Esophagus squamous epithelium (tissue), 5 donors: ENCODE measurements at regions not wholly inside any gene's neighbourhood (a gene's known extent, or its start where the extent isn't known, plus 50 kb on each side); places are given as distances from the start of the nearest gene placed in this dataset.

Experiments
- DNase-seq: peaks from one replicate; lab custom pipeline; 2025; lab: John Stamatoyannopoulos, UW
- H3K27ac ChIP-seq, 4 donors: fragments of 200-600 bp; sonication (generic); one replicate each; pipeline ENCODE4 v1.5.1; 2016 to 2019; ENCODE audit warnings: mild to moderate bottlenecking in 1 of 4
- H3K27me3 ChIP-seq, 4 donors: fragments of 200-600 bp; sonication (generic); 1 replicate in 3 of 4; 2 replicates in 1 of 4; pipeline versions ENCODE4 v1.5.1 to v1.6.0; 2017 to 2021; ENCODE audit warnings: antibody characterized with exemption in 1 of 4
- H3K36me3 ChIP-seq, 3 donors: fragments of 200-600 bp; sonication (generic); one replicate each; pipeline ENCODE4 v1.5.1; 2016 to 2019
- H3K4me1 ChIP-seq, 3 donors: fragments of 200-600 bp; sonication (generic); one replicate each; pipeline ENCODE4 v1.5.1; 2017 to 2019
- H3K4me3 ChIP-seq, 4 donors: fragments of 200-600 bp; sonication (generic); 1 replicate in 3 of 4; 2 replicates in 1 of 4; pipeline ENCODE4 v1.5.1; 2016 to 2019; ENCODE audit warnings: mild to moderate bottlenecking in 2 of 4, moderate library complexity in 1 of 4
- H3K9me3 ChIP-seq, 3 donors: fragments of 200-600 bp; sonication (generic); one replicate each; pipeline ENCODE4 v1.5.1; 2016 to 2019
- CTCF ChIP-seq, 6 experiments: fragments of 450-650 bp in 4 of 6; fragments of 200-600 bp in 2 of 6; sonication (generic) in 2 of 6; IDR thresholded peaks; one replicate each; pipeline ENCODE4 v1.5.1; 2016 to 2019; ENCODE audit warnings: antibody characterized with exemption in 6 of 6, mild to moderate bottlenecking in 4 of 6, moderate library complexity in 4 of 6
- POLR2A ChIP-seq, 4 donors: fragments of 450-650 bp; IDR thresholded peaks; one replicate each; pipeline ENCODE4 v1.6.1; 2017; ENCODE audit warnings: antibody characterized with exemption in 4 of 4, mild to moderate bottlenecking in 4 of 4, moderate library complexity in 3 of 4
- WGBS, 2 donors: methylation state at CpG; one replicate each; pipeline ENCODE4 v1.1.5; 2018; 5-methylcytosine and 5-hydroxymethylcytosine counted together
- intact Hi-C: fragments of 100-400 bp; cut with DNase I; formaldehyde crosslinking; loops from one replicate; pipeline ENCODE4 v1.15.0; 2022
- donor health status: DM: yes; HTN: yes; CAD: no.

DNA sequence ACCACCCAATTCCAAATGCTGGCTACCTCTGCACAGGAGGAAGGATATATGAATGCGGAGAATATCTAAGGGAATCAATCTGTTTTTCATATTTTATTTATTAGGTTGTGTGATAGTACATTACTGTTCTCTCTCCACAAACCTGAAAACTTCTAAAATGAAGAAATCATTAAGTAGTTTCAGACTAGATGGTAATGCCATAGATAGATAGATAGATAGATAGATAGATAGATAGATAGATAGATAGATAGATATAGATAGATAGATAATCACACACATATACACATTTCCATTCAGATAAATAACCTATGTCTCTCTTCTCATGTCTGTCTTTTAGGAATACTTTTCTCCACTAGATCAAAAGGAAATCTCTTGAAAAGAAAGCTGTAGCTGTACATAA, 126.1 kb upstream of the TSPAN8 start:
- H3K9me3 ChIP-seq = no peaks in the 10 kb centered on the region
- no peaks in the 10 kb centered on the region for H3K36me3 ChIP-seq
- 95 to 96% methylated on average over 1 of the region's 1 CpG for WGBS, 2 donors
- TF ChIP-seq CTCF (IDR thresholded peaks at IDR 0.05) = no peak
- no peak for TF ChIP-seq POLR2A (IDR thresholded peaks at IDR 0.05)
- H3K27me3 ChIP-seq = no peaks in the 10 kb centered on the region
- DNase-seq = no peak
- intact Hi-C loops = no loop called here
- no peak overlapping the region for H3K4me3 ChIP-seq
- no peaks in the 10 kb centered on the region for H3K4me1 ChIP-seq
- H3K27ac ChIP-seq = no peak overlapping the region

DNA sequence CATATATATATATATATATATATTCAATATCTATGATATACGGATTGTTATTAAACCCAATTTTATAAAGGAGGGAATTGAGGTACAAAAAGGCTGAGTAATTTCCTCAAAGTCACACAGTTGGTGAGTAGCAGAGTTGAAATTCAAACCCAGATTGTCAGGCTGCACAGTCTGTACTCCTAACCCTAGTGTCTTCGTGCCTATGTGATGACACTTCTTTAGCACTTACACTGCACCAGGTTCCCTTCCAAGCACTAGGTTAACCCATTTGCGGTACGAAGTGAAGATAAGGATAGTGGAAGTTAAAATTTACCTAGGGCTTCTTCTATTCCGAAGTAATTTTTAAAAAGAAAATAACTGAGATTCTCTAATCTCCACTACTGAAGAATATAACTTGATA, 125.1 kb upstream of the TSPAN8 start:
- intact Hi-C loops = no loop called here
- Histone ChIP-seq H3K9me3 (no peaks in the 10 kb centered on the region), H3K27me3 (no peaks in the 10 kb centered on the region), H3K27ac (no peak overlapping the region), H3K4me3 (no peak overlapping the region), H3K4me1 (no peaks in the 10 kb centered on the region), H3K36me3 (no peaks in the 10 kb centered on the region)
- 75 to 91% methylated on average over 5 of the region's 5 CpGs for WGBS, 2 donors
- TF ChIP-seq POLR2A (IDR thresholded peaks at IDR 0.05) (no peak), CTCF (IDR thresholded peaks at IDR 0.05) (no peak)
- no peak for DNase-seq

DNA sequence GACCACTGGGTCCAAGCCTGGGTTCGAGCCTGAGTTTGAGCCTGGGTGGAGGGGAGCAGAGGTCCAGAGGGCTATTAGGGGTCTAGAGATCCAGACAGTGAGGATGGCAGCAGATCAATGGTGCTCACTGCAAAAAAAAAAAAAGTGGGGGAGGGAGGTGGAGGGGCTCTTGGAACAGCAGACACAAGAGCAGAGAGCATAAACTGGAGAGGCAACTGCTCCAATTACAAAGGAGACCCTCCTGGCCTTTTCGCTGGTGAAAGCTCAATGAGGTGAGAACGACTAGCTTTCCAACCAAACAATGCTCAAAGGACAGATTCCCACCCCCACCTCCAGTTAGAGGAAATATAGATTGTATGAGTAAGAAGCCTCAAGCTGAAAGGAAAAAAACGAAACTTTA, 124.2 kb upstream of the TSPAN8 start:
- TF ChIP-seq POLR2A (IDR thresholded peaks at IDR 0.05) (no peak), CTCF (IDR thresholded peaks at IDR 0.05) (no peak)
- H3K27ac ChIP-seq = no peak overlapping the region
- H3K4me1 ChIP-seq = no peaks in the 10 kb centered on the region
- no peaks in the 10 kb centered on the region for H3K36me3 ChIP-seq
- no peaks in the 10 kb centered on the region for H3K9me3 ChIP-seq
- WGBS, 2 donors = 47 to 61% methylated on average over 4 of the region's 4 CpGs
- H3K4me3 ChIP-seq = no peak overlapping the region
- no peaks in the 10 kb centered on the region for H3K27me3 ChIP-seq
- intact Hi-C loops = no loop called here
- DNase-seq = no peak

DNA sequence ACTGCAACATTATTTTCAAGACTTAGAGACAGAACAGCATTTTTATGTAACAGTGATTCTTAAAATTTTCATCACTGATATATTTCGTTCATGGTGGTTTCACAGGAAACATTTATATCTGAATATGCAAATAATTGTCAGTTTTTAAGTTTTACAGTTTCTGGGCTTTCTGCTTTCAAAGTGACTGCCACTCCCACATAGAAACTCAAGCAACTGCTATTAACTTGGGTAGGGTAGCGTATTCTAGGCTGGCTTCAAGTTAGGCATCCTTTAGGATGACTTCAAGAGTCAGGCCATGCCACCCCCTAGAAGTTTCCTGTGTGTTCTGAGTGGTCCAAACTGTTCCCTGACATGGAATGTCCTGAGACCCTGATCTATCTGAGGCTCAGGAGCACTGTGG, 123.6 kb upstream of the TSPAN8 start:
- 76 to 83% methylated on average over 2 of the region's 2 CpGs for WGBS, 2 donors
- H3K9me3 ChIP-seq = no peaks in the 10 kb centered on the region
- H3K27me3 ChIP-seq = no peaks in the 10 kb centered on the region
- no peaks in the 10 kb centered on the region for H3K36me3 ChIP-seq
- intact Hi-C loops = no loop called here
- H3K4me3 ChIP-seq = no peak overlapping the region
- no peak for DNase-seq
- no peak overlapping the region for H3K27ac ChIP-seq
- no peaks in the 10 kb centered on the region for H3K4me1 ChIP-seq
- TF ChIP-seq POLR2A (IDR thresholded peaks at IDR 0.05) (no peak), CTCF (IDR thresholded peaks at IDR 0.05) (no peak)

GRCh38 chr12:71277866-71278265, 120.1 kb upstream of the TSPAN8 start:
- Histone ChIP-seq H3K9me3 (no peaks in the 10 kb centered on the region), H3K27me3 (no peaks in the 10 kb centered on the region), H3K36me3 (no peaks in the 10 kb centered on the region), H3K4me1 (no peaks in the 10 kb centered on the region), H3K4me3 (no peak overlapping the region), H3K27ac (no peak overlapping the region)
- no peak for TF ChIP-seq CTCF (IDR thresholded peaks at IDR 0.05)
- TF ChIP-seq POLR2A (IDR thresholded peaks at IDR 0.05) = no peak
- intact Hi-C loops = no loop called here
- WGBS, 2 donors = 78 to 88% methylated on average over 1 of the region's 1 CpG
- no peak for DNase-seq
